SK-N-SH treated with all-trans-retinoic acid at 6 μM for 48 hours (cell line): ENCODE measurements at regions not wholly inside any gene's neighbourhood (a gene's known extent, or its start where the extent isn't known, plus 50 kb on each side); places are given as distances from the start of the nearest gene placed in this dataset.

Experiments
- CSRNP3 ChIP-seq: fragments of 250-450 bp; sonication (Bioruptor Pico); IDR thresholded peaks from 2 replicates; pipeline ENCODE4 v1.5.1; 2021; ENCODE audit warnings: mild to moderate bottlenecking, moderate library complexity
- ESRRG ChIP-seq: fragments of 250-450 bp; sonication (Bioruptor Pico); IDR thresholded peaks from 2 replicates; pipeline ENCODE4 v1.6.1; 2021; ENCODE audit warnings: mild to moderate bottlenecking
- OSR1 ChIP-seq: fragments of 250-450 bp; sonication (Bioruptor Pico); IDR thresholded peaks from 2 replicates; pipeline ENCODE4 v1.8.0; 2022; ENCODE audit warnings: moderate library complexity, mild to moderate bottlenecking, inconsistent platforms
- PATZ1 ChIP-seq: fragments of 250-450 bp; sonication (Bioruptor Pico); IDR thresholded peaks from 2 replicates; pipeline ENCODE4 v1.8.0; 2020; ENCODE audit warnings: mild to moderate bottlenecking, moderate library complexity, borderline replicate concordance
- PPARA ChIP-seq: fragments of 250-450 bp; sonication (Bioruptor Pico); IDR thresholded peaks from 2 replicates; pipeline ENCODE4 v1.5.0; 2020; ENCODE audit warnings: mild to moderate bottlenecking, borderline replicate concordance
- TCF4 ChIP-seq: fragments of 250-450 bp; sonication (Bioruptor Pico); IDR thresholded peaks from 2 replicates; pipeline ENCODE4 v1.8.0; 2021; ENCODE audit warnings: mild to moderate bottlenecking, moderate library complexity, borderline replicate concordance
- ZC3H10 ChIP-seq: fragments of 250-450 bp; sonication (Bioruptor Pico); IDR thresholded peaks from 2 replicates; pipeline ENCODE4 v1.5.1; 2021; ENCODE audit warnings: mild to moderate bottlenecking, moderate library complexity
- ZFP3 ChIP-seq: fragments of 250-450 bp; sonication (Bioruptor Pico); IDR thresholded peaks from 2 replicates; pipeline ENCODE4 v1.5.0; 2020; ENCODE audit warnings: mild to moderate bottlenecking, moderate library complexity
- ZFP30 ChIP-seq: fragments of 450-650 bp; formaldehyde crosslinking; IDR thresholded peaks from 2 replicates; pipeline ENCODE4 v1.5.0; 2022; ENCODE audit warnings: mild to moderate bottlenecking, moderate library complexity
- ZNF70 ChIP-seq: fragments of 450-650 bp; formaldehyde crosslinking; IDR thresholded peaks from 2 replicates; pipeline ENCODE4 v1.5.0; 2020; ENCODE audit warnings: mild to moderate bottlenecking, moderate library complexity
- ZNF8 ChIP-seq: fragments of 450-650 bp; formaldehyde crosslinking; IDR thresholded peaks from 2 replicates; pipeline ENCODE4 v1.5.0; 2020; ENCODE audit warnings: mild to moderate bottlenecking, moderate library complexity

- TF ChIP-seq PATZ1 (CRISPR knock-in tag) (no peak), ZC3H10 (CRISPR knock-in tag) (no peak), ZFP3 (CRISPR knock-in tag) (no peak), ZFP30 (CRISPR knock-in tag) (no peak), ZNF70 (CRISPR knock-in tag) (no peak), OSR1 (no peak), ZNF8 (CRISPR knock-in tag) (no peak), ESRRG (CRISPR knock-in tag) (no peak), TCF4 (CRISPR knock-in tag) (no peak), PPARA (CRISPR knock-in tag) (no peak), CSRNP3 (CRISPR knock-in tag) (no peak)
Observed at GRCh38 chr12:96091833-96092232, 56.4 kb upstream of the LTA4H start.
